ENCODE measurements at regions not wholly inside any gene's neighbourhood (a gene's known extent, or its start where the extent isn't known, plus 50 kb on each side); places are given as distances from the start of the nearest gene placed in this dataset.

DNA sequence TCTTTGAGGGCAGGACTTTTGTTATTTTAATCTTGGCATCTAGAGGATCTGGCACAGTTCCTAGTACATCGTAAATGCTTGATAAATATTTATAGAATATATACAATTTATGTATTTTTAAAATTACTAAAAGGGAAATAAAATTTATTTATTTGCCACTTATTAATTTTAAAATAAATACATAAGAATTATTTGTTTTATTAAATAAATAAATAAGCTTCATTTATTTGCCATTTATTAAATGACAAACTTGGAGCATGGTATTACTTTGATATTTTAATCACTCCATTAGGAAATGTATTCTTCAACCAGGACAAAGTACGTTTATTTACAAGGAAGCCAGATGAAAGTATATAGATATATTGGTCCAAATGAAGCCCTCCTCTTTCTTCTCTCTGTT lies 118.7 kb upstream of the LRIG3 start:
- no peak overlapping the region for H3K27ac ChIP-seq (replicated peaks)
- DNase-seq = no peak
- no peaks in the 10 kb centered on the region for H3K4me1 ChIP-seq

DNA sequence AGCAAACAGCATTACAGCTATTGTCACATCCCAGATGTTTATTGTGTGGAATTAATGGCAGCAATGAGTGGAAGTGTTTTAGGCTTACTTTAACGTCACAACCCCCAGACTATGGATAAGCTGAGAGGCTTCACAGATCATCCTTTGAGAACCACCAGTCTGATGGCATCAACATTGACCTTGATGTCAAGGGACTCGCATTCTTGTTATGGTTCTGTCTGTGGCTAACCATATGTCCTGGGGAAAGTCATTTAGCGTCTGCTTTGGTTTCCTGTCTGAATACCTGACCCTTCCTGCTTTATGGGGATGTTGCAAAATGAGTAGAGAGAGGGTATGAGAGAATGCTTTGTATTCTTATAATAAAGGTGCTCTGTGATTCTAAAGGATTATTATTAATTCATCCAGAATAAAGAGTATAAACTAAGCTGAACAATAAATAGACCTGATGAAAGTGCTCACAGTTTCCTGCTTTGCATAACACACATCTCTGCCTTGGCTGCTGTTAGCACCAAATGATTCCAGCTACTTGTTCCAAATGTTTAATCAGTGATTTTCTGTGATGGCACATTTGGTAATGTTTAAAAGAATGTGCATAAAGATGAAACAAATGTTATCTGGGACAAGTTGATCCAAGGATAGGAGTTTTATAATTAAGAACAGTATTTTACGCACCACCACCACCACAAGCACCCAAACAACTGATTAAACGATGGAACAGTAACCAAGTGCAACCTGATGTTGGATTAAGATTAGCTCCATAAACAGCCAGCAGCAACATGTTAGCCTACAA lies 116.9 kb upstream of the LRIG3 start:
- Histone ChIP-seq H3K27ac (replicated peaks) (no peak overlapping the region), H3K9me3 (replicated peaks) (no peaks in the 10 kb centered on the region), H3K4me1 (no peaks in the 10 kb centered on the region), H3K36me3 (no peaks in the 10 kb centered on the region), H3K27me3 (ENCODE audit: low read depth) (no peaks in the 10 kb centered on the region), H3K4me3 (no peak overlapping the region)
- DNase-seq = no peak
- intact Hi-C loops (cut with micrococcal nuclease) = no loop called here
- TF ChIP-seq, protein P1, sequence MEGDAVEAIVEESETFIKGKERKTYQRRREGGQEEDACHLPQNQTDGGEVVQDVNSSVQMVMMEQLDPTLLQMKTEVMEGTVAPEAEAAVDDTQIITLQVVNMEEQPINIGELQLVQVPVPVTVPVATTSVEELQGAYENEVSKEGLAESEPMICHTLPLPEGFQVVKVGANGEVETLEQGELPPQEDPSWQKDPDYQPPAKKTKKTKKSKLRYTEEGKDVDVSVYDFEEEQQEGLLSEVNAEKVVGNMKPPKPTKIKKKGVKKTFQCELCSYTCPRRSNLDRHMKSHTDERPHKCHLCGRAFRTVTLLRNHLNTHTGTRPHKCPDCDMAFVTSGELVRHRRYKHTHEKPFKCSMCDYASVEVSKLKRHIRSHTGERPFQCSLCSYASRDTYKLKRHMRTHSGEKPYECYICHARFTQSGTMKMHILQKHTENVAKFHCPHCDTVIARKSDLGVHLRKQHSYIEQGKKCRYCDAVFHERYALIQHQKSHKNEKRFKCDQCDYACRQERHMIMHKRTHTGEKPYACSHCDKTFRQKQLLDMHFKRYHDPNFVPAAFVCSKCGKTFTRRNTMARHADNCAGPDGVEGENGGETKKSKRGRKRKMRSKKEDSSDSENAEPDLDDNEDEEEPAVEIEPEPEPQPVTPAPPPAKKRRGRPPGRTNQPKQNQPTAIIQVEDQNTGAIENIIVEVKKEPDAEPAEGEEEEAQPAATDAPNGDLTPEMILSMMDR (IDR thresholded peaks at IDR 0.05; ENCODE audit: borderline replicate concordance) = no peak

More for the DNA sequence above, 118.7 kb upstream of the LRIG3 start:
- H3K4me3 ChIP-seq = no peak overlapping the region
- H3K27me3 ChIP-seq (ENCODE audit: low read depth) = no peaks in the 10 kb centered on the region
- H3K36me3 ChIP-seq = no peaks in the 10 kb centered on the region
- H3K9me3 ChIP-seq (replicated peaks) = no peaks in the 10 kb centered on the region
- TF ChIP-seq, protein P1 (IDR thresholded peaks at IDR 0.05; ENCODE audit: borderline replicate concordance) = no peak
- intact Hi-C loops (cut with micrococcal nuclease) = no loop called here

- DNase-seq = no peak
- no peaks in the 10 kb centered on the region for H3K4me1 ChIP-seq
- H3K27me3 ChIP-seq (ENCODE audit: low read depth) = no peaks in the 10 kb centered on the region
- H3K36me3 ChIP-seq = no peaks in the 10 kb centered on the region
- H3K4me3 ChIP-seq = no peak overlapping the region
- H3K27ac ChIP-seq (replicated peaks) = no peak overlapping the region
- TF ChIP-seq, protein P1 (IDR thresholded peaks at IDR 0.05; ENCODE audit: borderline replicate concordance) = no peak
- no peaks in the 10 kb centered on the region for H3K9me3 ChIP-seq (replicated peaks)
- intact Hi-C loops (cut with micrococcal nuclease) = no loop called here
These were observed 116.0 kb upstream of the LRIG3 start for GRCh38 chr12:59036347-59036746.

GRCh38 chr12:59031313-59031712 lies 111.0 kb upstream of the LRIG3 start:
- Histone ChIP-seq H3K9me3 (replicated peaks) (no peaks in the 10 kb centered on the region), H3K27me3 (ENCODE audit: low read depth) (no peaks in the 10 kb centered on the region), H3K27ac (replicated peaks) (no peak overlapping the region), H3K4me3 (no peak overlapping the region), H3K36me3 (no peaks in the 10 kb centered on the region), H3K4me1 (no peaks in the 10 kb centered on the region)
- no peak for DNase-seq
- intact Hi-C loops (cut with micrococcal nuclease) = no loop called here
- TF ChIP-seq, protein P1 (IDR thresholded peaks at IDR 0.05; ENCODE audit: borderline replicate concordance) = no peak

DNA sequence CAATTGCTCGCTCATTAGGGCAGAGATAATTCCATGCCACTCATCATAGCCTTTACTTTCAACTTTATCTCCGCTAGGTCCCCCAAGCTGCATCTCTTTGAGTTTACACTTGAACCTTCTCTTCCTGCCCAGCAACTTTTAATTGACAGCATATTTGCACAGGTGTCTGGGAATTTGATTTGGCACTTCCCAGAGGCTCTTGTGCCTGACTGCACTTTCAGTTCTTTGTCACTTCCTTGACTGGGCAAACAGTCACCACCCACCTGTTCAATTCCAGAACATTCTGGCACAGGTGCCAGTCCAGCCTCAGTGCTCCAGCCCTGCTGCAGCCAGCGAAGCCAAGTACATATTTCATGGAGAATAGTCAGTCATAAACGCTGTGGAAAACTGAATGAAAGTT lies 110.1 kb upstream of the LRIG3 start:
- intact Hi-C loops (cut with micrococcal nuclease) = no loop called here
- Histone ChIP-seq H3K27me3 (ENCODE audit: low read depth) (no peaks in the 10 kb centered on the region), H3K4me3 (no peak overlapping the region), H3K36me3 (no peaks in the 10 kb centered on the region), H3K9me3 (replicated peaks) (no peaks in the 10 kb centered on the region), H3K27ac (replicated peaks) (no peak overlapping the region), H3K4me1 (no peaks in the 10 kb centered on the region)
- no peak for DNase-seq
- TF ChIP-seq, protein P1 (IDR thresholded peaks at IDR 0.05; ENCODE audit: borderline replicate concordance) = no peak
